Memory B cell (primary cell): ENCODE measurements at regions not wholly inside any gene's neighbourhood (a gene's known extent, or its start where the extent isn't known, plus 50 kb on each side); places are given as distances from the start of the nearest gene placed in this dataset.

ENCODE experiments used
- ATAC-seq: fragments of 150-1000 bp; cut with Tn5 transposase; 2 replicates; pipeline ENCODE4 v1.10.0; 2021; ENCODE audit warnings: low read depth, mild to moderate bottlenecking, moderate library complexity
- DNase-seq, 2 donors: peaks; one replicate each; pipeline ENCODE4 v3.0.0; 2022; ENCODE audit warnings: low spot score in 2 of 2
- H3K27ac Mint-ChIP-seq: one replicate; pipeline ENCODE4 v1.8.0; 2022; ENCODE audit warnings: mild to moderate bottlenecking, moderate library complexity, mixed read lengths
- H3K27me3 Mint-ChIP-seq: one replicate; pipeline ENCODE4 v1.8.0; 2022; ENCODE audit warnings: mixed read lengths
- H3K36me3 Mint-ChIP-seq: one replicate; pipeline ENCODE4 v1.8.0; 2022; ENCODE audit warnings: mild to moderate bottlenecking, mixed read lengths
- H3K4me1 Mint-ChIP-seq: one replicate; pipeline ENCODE4 v1.8.0; 2022; ENCODE audit warnings: mixed read lengths
- H3K4me3 Mint-ChIP-seq: one replicate; pipeline ENCODE4 v1.8.0; 2022; ENCODE audit warnings: mild to moderate bottlenecking, moderate library complexity, mixed read lengths
- H3K9me3 Mint-ChIP-seq: one replicate; pipeline ENCODE4 v1.8.0; 2022; ENCODE audit warnings: mixed read lengths

DNA sequence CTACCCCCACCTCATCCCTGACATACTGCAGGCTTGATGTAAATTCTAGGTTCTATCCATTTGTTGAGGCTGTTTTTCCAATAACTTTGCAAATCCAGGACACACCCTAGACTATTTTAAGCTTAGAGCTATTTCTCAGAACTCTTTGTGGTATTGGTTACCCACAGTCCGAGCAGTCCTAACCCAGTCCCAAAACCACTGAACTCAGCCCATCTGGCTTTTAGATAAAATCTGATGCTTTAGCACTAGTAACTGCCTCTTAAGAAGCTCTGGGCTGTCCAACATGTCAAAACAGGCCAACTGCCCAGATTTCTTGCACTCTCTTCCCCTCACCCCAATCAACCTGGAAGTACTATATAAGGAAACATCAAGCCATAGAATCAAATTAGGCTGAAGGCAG, 344.4 kb upstream of the CADM1 start:
- Mint-ChIP-seq H3K4me3 (no peak overlapping the region), H3K27ac (no peak overlapping the region)

GRCh38 chr11:115848080-115848479, 343.9 kb upstream of the CADM1 start:
- peaks cover 2% of the 10 kb centered on the region for H3K9me3 Mint-ChIP-seq
- H3K36me3 Mint-ChIP-seq: no peaks in the 10 kb centered on the region
- H3K27me3 Mint-ChIP-seq: peaks cover under 1% of the 10 kb centered on the region
- ATAC-seq (no peak), DNase-seq (no peak)
- no peak overlapping the region for H3K27ac Mint-ChIP-seq
- no peaks in the 10 kb centered on the region for H3K4me1 Mint-ChIP-seq
- H3K4me3 Mint-ChIP-seq: no peak overlapping the region

More for the DNA sequence above, 344.4 kb upstream of the CADM1 start:
- Mint-ChIP-seq H3K27me3 (peaks cover 3% of the 10 kb centered on the region), H3K36me3 (no peaks in the 10 kb centered on the region), H3K9me3 (peaks cover 6% of the 10 kb centered on the region), H3K4me1 (no peaks in the 10 kb centered on the region)
- DNase-seq (no peak), ATAC-seq (no peak)

GRCh38 chr11:115845872-115846271, 341.7 kb upstream of the CADM1 start:
- no peak for DNase-seq
- peaks cover 2% of the 10 kb centered on the region for H3K9me3 Mint-ChIP-seq
- no peaks in the 10 kb centered on the region for H3K36me3 Mint-ChIP-seq
- ATAC-seq: no peak
- H3K27me3 Mint-ChIP-seq: peaks cover 2% of the 10 kb centered on the region
- no peak overlapping the region for H3K4me3 Mint-ChIP-seq
- H3K27ac Mint-ChIP-seq: no peak overlapping the region
- H3K4me1 Mint-ChIP-seq: no peaks in the 10 kb centered on the region

GRCh38 chr11:115843685-115844084, 339.5 kb upstream of the CADM1 start:
- no peaks in the 10 kb centered on the region for H3K36me3 Mint-ChIP-seq
- H3K27me3 Mint-ChIP-seq: peaks cover 2% of the 10 kb centered on the region
- H3K27ac Mint-ChIP-seq: no peak overlapping the region
- DNase-seq (no peak), ATAC-seq (no peak)
- no peak overlapping the region for H3K4me3 Mint-ChIP-seq
- no peaks in the 10 kb centered on the region for H3K9me3 Mint-ChIP-seq
- H3K4me1 Mint-ChIP-seq: no peaks in the 10 kb centered on the region

DNA sequence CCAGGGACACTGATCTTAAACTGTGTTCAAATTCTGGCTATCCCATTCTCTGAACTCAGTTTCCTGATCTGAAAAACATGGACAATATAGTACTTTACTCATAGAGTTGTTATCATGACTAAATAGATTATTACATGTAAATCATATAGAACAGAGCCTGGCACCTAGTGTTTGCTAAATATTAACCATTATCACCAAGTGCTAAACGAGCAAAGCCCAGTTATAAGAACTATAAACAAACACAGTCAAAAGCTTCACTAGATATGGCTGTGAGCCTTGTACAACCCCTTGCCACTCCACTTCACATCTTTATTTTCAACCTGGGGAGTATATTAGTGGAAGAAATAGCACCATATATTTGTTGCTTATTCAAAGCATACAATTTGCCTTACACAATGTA, 338.9 kb upstream of the CADM1 start:
- Mint-ChIP-seq H3K27me3 (peaks cover 2% of the 10 kb centered on the region), H3K4me1 (no peaks in the 10 kb centered on the region), H3K36me3 (no peaks in the 10 kb centered on the region), H3K9me3 (no peaks in the 10 kb centered on the region), H3K4me3 (no peak overlapping the region), H3K27ac (no peak overlapping the region)
- no peak for ATAC-seq
- DNase-seq: no peak

GRCh38 chr11:115820026-115820425, 315.8 kb upstream of the CADM1 start:
- no peak overlapping the region for H3K4me3 Mint-ChIP-seq
- H3K27me3 Mint-ChIP-seq: peaks cover 6% of the 10 kb centered on the region
- H3K9me3 Mint-ChIP-seq: peaks cover 5% of the 10 kb centered on the region
- no peaks in the 10 kb centered on the region for H3K36me3 Mint-ChIP-seq
- H3K4me1 Mint-ChIP-seq: no peaks in the 10 kb centered on the region
- H3K27ac Mint-ChIP-seq: no peak overlapping the region
- ATAC-seq: no peak
- DNase-seq: no peak

DNA sequence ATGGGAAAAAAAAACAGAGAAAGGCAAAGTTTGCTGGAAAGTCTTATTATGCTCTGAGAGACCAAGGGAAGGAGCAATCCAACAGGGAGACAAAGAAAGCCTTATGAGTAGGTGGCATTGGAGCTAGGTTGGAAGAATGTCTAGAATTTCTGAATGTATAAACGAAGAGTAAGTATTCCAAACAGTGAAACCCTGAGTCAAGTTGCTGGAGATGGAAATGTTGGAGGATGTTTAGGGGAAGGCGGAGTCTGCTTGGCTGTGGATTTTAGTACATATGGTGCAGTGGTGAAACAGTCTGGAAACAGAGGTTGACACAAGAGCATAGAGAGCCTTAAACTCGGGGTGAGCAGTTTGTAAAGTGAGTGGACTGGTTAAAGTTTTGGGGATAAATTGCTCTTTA, 314.8 kb upstream of the CADM1 start:
- Mint-ChIP-seq H3K27ac (no peak overlapping the region), H3K36me3 (no peaks in the 10 kb centered on the region), H3K4me1 (no peaks in the 10 kb centered on the region), H3K9me3 (peaks cover 5% of the 10 kb centered on the region), H3K27me3 (peaks cover 6% of the 10 kb centered on the region), H3K4me3 (no peak overlapping the region)
- DNase-seq: no peak
- ATAC-seq: no peak

DNA sequence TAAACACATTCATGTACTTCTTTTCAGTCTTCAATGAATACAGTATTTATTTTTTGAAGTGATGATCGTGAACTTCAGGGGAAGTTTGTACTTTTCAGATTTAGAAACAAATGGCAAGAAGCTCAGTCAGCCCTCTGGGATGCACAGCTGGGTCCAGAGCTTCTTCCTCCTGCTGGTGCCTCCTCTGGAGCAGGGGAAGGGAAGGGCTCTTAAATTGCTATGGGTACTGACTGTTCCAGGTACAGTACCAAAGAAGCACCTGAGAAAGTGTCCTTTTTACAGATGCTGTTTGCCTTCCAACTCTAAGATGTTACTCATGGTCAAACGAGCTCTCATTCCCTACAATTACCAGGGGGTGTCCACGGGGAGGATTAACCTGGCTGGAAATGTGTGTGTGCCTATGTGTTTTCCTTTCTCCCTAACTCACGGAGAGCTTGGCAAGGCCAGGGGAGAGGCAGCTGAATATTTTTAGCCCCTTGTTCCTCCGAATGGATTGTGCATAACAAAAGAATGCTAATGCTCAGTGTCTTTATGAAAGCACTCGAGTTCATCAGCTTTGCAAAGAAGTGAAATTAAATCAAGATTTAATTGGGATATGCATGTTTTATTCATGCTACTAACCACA, 313.7 kb upstream of the CADM1 start:
- H3K4me1 Mint-ChIP-seq: no peaks in the 10 kb centered on the region
- DNase-seq (no peak), ATAC-seq (no peak)
- no peak overlapping the region for H3K4me3 Mint-ChIP-seq
- H3K27me3 Mint-ChIP-seq: peaks cover 6% of the 10 kb centered on the region
- no peaks in the 10 kb centered on the region for H3K36me3 Mint-ChIP-seq
- H3K9me3 Mint-ChIP-seq: peaks cover 5% of the 10 kb centered on the region
- H3K27ac Mint-ChIP-seq: no peak overlapping the region

GRCh38 chr11:115808351-115808940, 304.2 kb upstream of the CADM1 start:
- DNase-seq: no peak
- Mint-ChIP-seq H3K4me3 (no peak overlapping the region), H3K9me3 (peaks cover 15% of the 10 kb centered on the region), H3K27me3 (peaks cover 8% of the 10 kb centered on the region), H3K36me3 (peaks cover 4% of the 10 kb centered on the region), H3K4me1 (no peaks in the 10 kb centered on the region), H3K27ac (no peak overlapping the region)
- no peak for ATAC-seq

- ATAC-seq (no peak), DNase-seq (no peak)
- Mint-ChIP-seq H3K36me3 (peaks cover 4% of the 10 kb centered on the region), H3K27ac (no peak overlapping the region), H3K27me3 (peaks cover 8% of the 10 kb centered on the region), H3K4me3 (no peak overlapping the region), H3K9me3 (peaks cover 15% of the 10 kb centered on the region), H3K4me1 (no peaks in the 10 kb centered on the region)
Observed at GRCh38 chr11:115806056-115806455, 301.8 kb upstream of the CADM1 start.

DNA sequence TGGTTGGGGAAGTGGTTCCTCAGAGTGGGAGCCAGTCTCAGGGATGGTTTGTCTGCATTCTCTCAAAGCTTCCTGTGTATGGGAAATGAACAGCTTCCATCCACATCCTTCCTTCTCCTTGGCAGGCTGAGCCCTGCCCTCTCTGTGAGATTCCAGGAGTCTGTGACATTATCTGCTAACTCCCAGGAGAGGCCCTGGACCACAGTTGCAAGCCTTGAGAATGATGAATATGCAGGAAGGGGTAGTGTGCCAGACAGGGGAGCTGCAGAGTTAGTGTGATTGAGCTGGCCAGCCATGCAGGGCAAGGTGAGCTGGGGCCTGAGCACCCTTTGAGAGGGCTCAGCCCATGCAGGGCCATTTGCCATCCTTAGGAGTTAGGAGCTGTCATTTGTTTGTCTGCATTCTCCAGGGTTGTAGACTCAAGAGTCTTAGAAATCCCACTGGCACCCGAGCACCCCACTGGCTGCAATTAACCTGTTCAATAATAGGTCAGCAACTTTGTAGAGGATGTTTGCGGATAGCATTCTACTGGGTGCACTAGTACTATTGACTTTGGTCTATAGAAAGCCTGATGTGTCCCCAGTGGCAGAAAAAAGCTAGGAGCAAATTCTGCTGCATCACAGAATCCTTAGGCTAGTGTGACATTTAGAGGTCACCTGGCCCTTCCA, 299.0 kb upstream of the CADM1 start:
- ATAC-seq (no peak), DNase-seq (no peak)
- Mint-ChIP-seq H3K27ac (no peak overlapping the region), H3K4me1 (no peaks in the 10 kb centered on the region), H3K9me3 (peaks cover 6% of the 10 kb centered on the region), H3K4me3 (no peak overlapping the region), H3K27me3 (peaks cover 2% of the 10 kb centered on the region), H3K36me3 (no peaks in the 10 kb centered on the region)

- Mint-ChIP-seq H3K27ac (no peak overlapping the region), H3K27me3 (peaks cover 2% of the 10 kb centered on the region), H3K36me3 (no peaks in the 10 kb centered on the region), H3K4me1 (no peaks in the 10 kb centered on the region), H3K9me3 (peaks cover 4% of the 10 kb centered on the region), H3K4me3 (no peak overlapping the region)
- DNase-seq: no peak
- ATAC-seq: no peak
Observed at GRCh38 chr11:115802641-115803040, 298.4 kb upstream of the CADM1 start.

- no peak for DNase-seq
- Mint-ChIP-seq H3K27ac (no peak overlapping the region), H3K4me3 (no peak overlapping the region), H3K27me3 (peaks cover 7% of the 10 kb centered on the region), H3K9me3 (no peaks in the 10 kb centered on the region), H3K4me1 (no peaks in the 10 kb centered on the region), H3K36me3 (no peaks in the 10 kb centered on the region)
- ATAC-seq: no peak
Observed at GRCh38 chr11:115792903-115793302, 288.7 kb upstream of the CADM1 start.

- no peak overlapping the region for H3K27ac Mint-ChIP-seq
- H3K9me3 Mint-ChIP-seq: no peaks in the 10 kb centered on the region
- no peaks in the 10 kb centered on the region for H3K36me3 Mint-ChIP-seq
- DNase-seq: no peak
- ATAC-seq: no peak
- no peaks in the 10 kb centered on the region for H3K4me1 Mint-ChIP-seq
- peaks cover 12% of the 10 kb centered on the region for H3K27me3 Mint-ChIP-seq
- no peak overlapping the region for H3K4me3 Mint-ChIP-seq
Observed at GRCh38 chr11:115787302-115787701, 283.1 kb upstream of the CADM1 start.
